GM12878 (cell line): ENCODE measurements at regions not wholly inside any gene's neighbourhood (a gene's known extent, or its start where the extent isn't known, plus 50 kb on each side); places are given as distances from the start of the nearest gene placed in this dataset.

ENCODE experiments used
- ATAC-seq: fragments of 200-7000 bp; cut with Tn5 transposase; 3 replicates; pipeline ENCODE4 v1.9.1; 2020; ENCODE audit warnings: mild to moderate bottlenecking, moderate library complexity
- BruUV-seq: library from RNA; stranded (reverse); fragments of 400-500 nt; replicated peaks from 2 replicates; lab custom pipeline; 2021; lab: Mats Ljungman, UMichigan
- CTCF ChIA-PET: fragments of 300-600 bp; sonication (Branson Sonifier 250); formaldehyde crosslinking; extraction: SDS; loops from one replicate; lab custom pipeline; 2021; ENCODE audit warnings: inconsistent platforms; lab: Yijun Ruan, JAX
- POLR2A ChIA-PET: fragments of 350-600 bp; formaldehyde crosslinking; extraction: SDS; loops from one replicate; lab custom pipeline; 2021; ENCODE audit warnings: inconsistent platforms; lab: Charles Lee
- RAD21 ChIA-PET: fragments of 300-600 bp; sonication (Branson Sonifier 250); formaldehyde crosslinking; loops from one replicate; lab custom pipeline; 2023; ENCODE audit warnings: antibody characterized with exemption; ENCODE audit not compliant: unreplicated experiment; lab: Charles Lee
- SMC1A ChIA-PET: fragments of 300-600 bp; sonication (Branson Sonifier 250); formaldehyde crosslinking; loops from one replicate; lab custom pipeline; 2023; ENCODE audit not compliant: unreplicated experiment, uncharacterized antibody; lab: Charles Lee
- DNase-seq: peaks from one replicate; pipeline ENCODE4 v3.0.0-alpha.2; 2011; ENCODE audit warnings: low read depth, low spot score
- FAIRE-seq: peaks from 3 replicates; lab custom pipeline; 2011; peaks lifted over from hg19 to GRCh38; lab: Jason Lieb, UNC
- H2AFZ ChIP-seq: 2 replicates; pipeline ENCODE4 v1.6.0; 2011; ENCODE audit warnings: low read depth, low read length, control low read depth; ENCODE audit not compliant: control insufficient read depth
- H3K27ac ChIP-seq: 2 replicates; pipeline ENCODE4 v1.5.1; 2011; ENCODE audit warnings: control low read depth; ENCODE audit not compliant: control insufficient read depth, insufficient read depth
- H3K27me3 ChIP-seq, 2 experiments: replicated peaks in 1 of 2; 2 replicates each; pipeline versions ENCODE4 v1.6.0 to v1.6.1; 2011; ENCODE audit warnings: low read length in 1 of 2; ENCODE audit not compliant: control insufficient read depth in 2 of 2, insufficient read depth in 2 of 2
- H3K36me3 ChIP-seq, 2 experiments: 2 replicates each; pipeline ENCODE4 v1.5.1; 2011; ENCODE audit warnings: low read length in 1 of 2; ENCODE audit not compliant: control insufficient read depth in 2 of 2, insufficient read depth in 2 of 2
- H3K4me1 ChIP-seq: 2 replicates; pipeline ENCODE4 v1.6.1; 2011; ENCODE audit warnings: mild to moderate bottlenecking, low read length, moderate library complexity, mixed read lengths; ENCODE audit not compliant: control insufficient read depth, insufficient read depth
- H3K4me2 ChIP-seq: 2 replicates; pipeline ENCODE4 v1.6.0; 2011; ENCODE audit warnings: control low read depth; ENCODE audit not compliant: control insufficient read depth, insufficient read depth
- H3K4me3 ChIP-seq: fragments of 200-600 bp; sonication (generic); 2 replicates; pipeline ENCODE4 v1.5.1; 2016
- H3K79me2 ChIP-seq: 2 replicates; pipeline ENCODE4 v1.6.0; 2011; ENCODE audit warnings: low read length; ENCODE audit not compliant: control insufficient read depth, insufficient read depth
- H3K9ac ChIP-seq: 2 replicates; pipeline ENCODE4 v1.8.0; 2011; ENCODE audit warnings: low read length, control low read depth, mixed read lengths; ENCODE audit not compliant: control insufficient read depth, insufficient read depth
- H3K9me3 ChIP-seq: replicated peaks from 3 replicates; pipeline ENCODE4 v1.5.1; 2011; ENCODE audit warnings: mild to moderate bottlenecking, low read length; ENCODE audit not compliant: control insufficient read depth, insufficient read depth
- H4K20me1 ChIP-seq: 2 replicates; pipeline ENCODE4 v1.6.0; 2011; ENCODE audit not compliant: control insufficient read depth, insufficient read depth
- DPF2 ChIP-seq: fragments of 450-650 bp; IDR thresholded peaks from 2 replicates; pipeline ENCODE4 v1.6.1; 2017; ENCODE audit warnings: mild to moderate bottlenecking
- POLR2AphosphoS2 ChIP-seq: IDR thresholded peaks from 2 replicates; pipeline ENCODE4 v1.6.1; 2011; ENCODE audit warnings: low read depth, mild to moderate bottlenecking, low read length, improper control_type of control experiment, moderate library complexity
- RCOR1 ChIP-seq: conservative IDR thresholded peaks from 2 replicates; pipeline ENCODE4 v1.6.1; 2012; ENCODE audit warnings: low read depth, low read length, improper control_type of control experiment
- SIN3A ChIP-seq: IDR thresholded peaks from 2 replicates; pipeline ENCODE4 v1.6.1; 2012; ENCODE audit warnings: low read depth, low read length, improper control_type of control experiment
- WGBS: methylation state at CpG from one replicate; pipeline ENCODE4 v1.1.6; 2016; ENCODE audit warnings: low lambda C conversion rate; ENCODE audit not compliant: insufficient replicate concordance, insufficient coverage; ENCODE audit errors: missing lambda C conversion rate; 5-methylcytosine and 5-hydroxymethylcytosine counted together
- in situ Hi-C: fragments of 300-500 bp; cut with MboI; formaldehyde crosslinking; loops from 9 replicates; pipeline ENCODE4 v1.14.3; 2018; ENCODE audit warnings: mixed read lengths
- intact Hi-C: fragments of 100-400 bp; cut with micrococcal nuclease; formaldehyde crosslinking; loops from one replicate; pipeline ENCODE4 v1.14.2; 2022; ENCODE audit not compliant: unreplicated experiment
- TF ChIP-seq, protein P1 (sequence below): fragments of 450-650 bp; IDR thresholded peaks from 2 replicates; pipeline ENCODE4 v1.6.1; 2016; ENCODE audit warnings: mild to moderate bottlenecking
- TF ChIP-seq, protein P2 (sequence below): IDR thresholded peaks from 2 replicates; pipeline ENCODE4 v1.6.1; 2012; ENCODE audit warnings: low read depth, low read length, improper control_type of control experiment

DNA sequence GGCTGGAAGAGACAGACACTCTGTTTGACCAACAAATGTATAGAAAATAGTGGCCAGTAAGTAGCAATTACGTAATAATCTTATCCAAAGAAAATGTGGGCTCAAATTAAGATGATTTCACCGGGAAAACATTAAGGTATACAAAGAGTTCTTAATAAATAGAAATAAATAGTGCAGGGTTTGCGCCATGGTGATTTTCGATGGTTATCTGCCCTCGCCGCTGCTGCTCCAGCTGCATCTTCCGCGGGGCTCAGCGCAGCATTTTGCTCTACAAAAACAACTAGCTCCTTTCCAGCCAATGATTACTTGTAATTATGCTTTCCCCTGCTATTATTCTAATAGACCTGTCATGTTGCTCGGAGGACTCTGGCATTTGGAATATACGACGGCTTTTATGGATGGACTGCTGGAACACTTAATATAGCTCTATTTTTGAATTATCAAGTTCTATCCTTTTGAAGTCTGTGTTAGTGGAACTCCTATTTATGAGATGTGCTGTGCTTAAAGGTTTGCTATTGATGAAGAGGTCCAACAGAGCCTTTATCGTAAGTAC is 103.8 kb downstream of the BUB3 start:
- ChIA-PET SMC1A (no interaction called here), CTCF (no interaction called here), POLR2A (no interaction called here), RAD21 (no interaction called here)
- no peak for TF ChIP-seq DPF2
- no peak for TF ChIP-seq POLR2AphosphoS2
- TF ChIP-seq, protein P1, sequence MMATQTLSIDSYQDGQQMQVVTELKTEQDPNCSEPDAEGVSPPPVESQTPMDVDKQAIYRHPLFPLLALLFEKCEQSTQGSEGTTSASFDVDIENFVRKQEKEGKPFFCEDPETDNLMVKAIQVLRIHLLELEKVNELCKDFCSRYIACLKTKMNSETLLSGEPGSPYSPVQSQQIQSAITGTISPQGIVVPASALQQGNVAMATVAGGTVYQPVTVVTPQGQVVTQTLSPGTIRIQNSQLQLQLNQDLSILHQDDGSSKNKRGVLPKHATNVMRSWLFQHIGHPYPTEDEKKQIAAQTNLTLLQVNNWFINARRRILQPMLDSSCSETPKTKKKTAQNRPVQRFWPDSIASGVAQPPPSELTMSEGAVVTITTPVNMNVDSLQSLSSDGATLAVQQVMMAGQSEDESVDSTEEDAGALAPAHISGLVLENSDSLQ, result no peak
- no peak for TF ChIP-seq RCOR1
- TF ChIP-seq, protein P2, sequence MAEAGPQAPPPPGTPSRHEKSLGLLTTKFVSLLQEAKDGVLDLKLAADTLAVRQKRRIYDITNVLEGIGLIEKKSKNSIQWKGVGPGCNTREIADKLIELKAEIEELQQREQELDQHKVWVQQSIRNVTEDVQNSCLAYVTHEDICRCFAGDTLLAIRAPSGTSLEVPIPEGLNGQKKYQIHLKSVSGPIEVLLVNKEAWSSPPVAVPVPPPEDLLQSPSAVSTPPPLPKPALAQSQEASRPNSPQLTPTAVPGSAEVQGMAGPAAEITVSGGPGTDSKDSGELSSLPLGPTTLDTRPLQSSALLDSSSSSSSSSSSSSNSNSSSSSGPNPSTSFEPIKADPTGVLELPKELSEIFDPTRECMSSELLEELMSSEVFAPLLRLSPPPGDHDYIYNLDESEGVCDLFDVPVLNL, result no peak
- no peak for TF ChIP-seq SIN3A
- Histone ChIP-seq H3K27me3 (no peaks in the 10 kb centered on the region), H3K79me2 (no peaks in the 10 kb centered on the region), H2AFZ (no peak overlapping the region), H3K4me3 (no peak overlapping the region), H3K27ac (no peak overlapping the region), H3K4me2 (no peak overlapping the region), H3K9me3 (peaks cover 9% of the 10 kb centered on the region), H3K36me3 (no peaks in the 10 kb centered on the region), H4K20me1 (no peaks in the 10 kb centered on the region), H3K4me1 (no peaks in the 10 kb centered on the region), H3K9ac (no peak overlapping the region)
- FAIRE-seq (no peak), ATAC-seq (no peak), DNase-seq (no peak)
- no TSS peak for BruUV-seq
- 90% methylated on average over 13 of the region's 13 CpGs for WGBS
- intact Hi-C loops, result no loop called here
- in situ Hi-C loops, result no loop called here
